OCI-LY1 (cell line): ENCODE measurements at regions not wholly inside any gene's neighbourhood (a gene's known extent, or its start where the extent isn't known, plus 50 kb on each side); places are given as distances from the start of the nearest gene placed in this dataset.

ENCODE experiments used
- H2AFZ ChIP-seq: fragments of 200-600 bp; sonication (generic), shearing (Covaris generic); 2 replicates; pipeline ENCODE4 v1.6.0; 2014; ENCODE audit warnings: antibody characterized with exemption, mild to moderate bottlenecking, low read length
- H3F3A ChIP-seq: fragments of 200-600 bp; sonication (generic), shearing (Covaris generic); 2 replicates; pipeline ENCODE4 v1.6.0; 2014; ENCODE audit warnings: mild to moderate bottlenecking, antibody characterized with exemption, low read length, moderate library complexity; ENCODE audit not compliant: insufficient read depth
- H3K27ac ChIP-seq: fragments of 200-600 bp; sonication (generic); 2 replicates; pipeline ENCODE4 v1.5.1; 2014; ENCODE audit warnings: low read length, mixed run types, mild to moderate bottlenecking, low read depth; ENCODE audit not compliant: poor library complexity, severe bottlenecking
- H3K27me3 ChIP-seq: fragments of 200-600 bp; sonication (generic); 2 replicates; pipeline ENCODE4 v1.6.0; 2014; ENCODE audit warnings: antibody characterized with exemption, mild to moderate bottlenecking, low read length, moderate library complexity; ENCODE audit not compliant: insufficient read depth
- H3K36me3 ChIP-seq: fragments of 200-600 bp; sonication (generic); 2 replicates; pipeline ENCODE4 v1.6.1; 2014; ENCODE audit warnings: mild to moderate bottlenecking, antibody characterized with exemption, low read length, moderate library complexity, mixed read lengths; ENCODE audit not compliant: insufficient read depth
- H3K4me1 ChIP-seq: fragments of 200-600 bp; sonication (generic); 2 replicates; pipeline ENCODE4 v1.5.1; 2014; ENCODE audit warnings: mild to moderate bottlenecking, low read length, moderate library complexity; ENCODE audit not compliant: insufficient read depth, severe bottlenecking
- H3K4me2 ChIP-seq: fragments of 200-600 bp; sonication (generic), shearing (Covaris generic); 2 replicates; pipeline ENCODE4 v1.6.1; 2014; ENCODE audit warnings: low read length
- H3K4me3 ChIP-seq: fragments of 200-600 bp; sonication (generic); 2 replicates; pipeline ENCODE4 v1.5.1; 2014; ENCODE audit warnings: low read length, low read depth, mild to moderate bottlenecking, mixed read lengths; ENCODE audit not compliant: poor library complexity, severe bottlenecking
- H3K79me2 ChIP-seq: fragments of 200-600 bp; shearing (Covaris generic); 2 replicates; pipeline ENCODE4 v1.6.1; 2016; ENCODE audit warnings: mixed run types, low read length, mixed read lengths; ENCODE audit not compliant: insufficient read depth
- H3K9ac ChIP-seq: fragments of 200-600 bp; sonication (generic), shearing (Covaris generic); 2 replicates; pipeline ENCODE4 v1.6.1; 2014; ENCODE audit warnings: mild to moderate bottlenecking, low read length, mixed read lengths
- H3K9me2 ChIP-seq: fragments of 200-600 bp; sonication (generic), shearing (Covaris generic); 2 replicates; pipeline ENCODE4 v1.6.1; 2014; ENCODE audit warnings: low read depth, mild to moderate bottlenecking, low read length, mixed read lengths
- H3K9me3 ChIP-seq: fragments of 200-600 bp; shearing (Covaris generic); 2 replicates; pipeline ENCODE4 v1.6.1; 2014; ENCODE audit warnings: low read length, mixed read lengths
- H4K20me1 ChIP-seq: fragments of 200-600 bp; sonication (generic), shearing (Covaris generic); 2 replicates; pipeline ENCODE4 v1.6.0; 2016; ENCODE audit warnings: mild to moderate bottlenecking, low read length; ENCODE audit not compliant: insufficient read depth
- CTCF ChIP-seq: fragments of 200-600 bp; sonication (generic), shearing (Covaris generic); IDR thresholded peaks from 2 replicates; pipeline ENCODE4 v1.5.1; 2017; ENCODE audit warnings: mild to moderate bottlenecking, antibody characterized with exemption, low read length, moderate library complexity, mixed read lengths
- EZH2 ChIP-seq: fragments of 200-600 bp; sonication (generic), shearing (Covaris generic); IDR thresholded peaks from 2 replicates; pipeline ENCODE4 v1.8.0; 2017; ENCODE audit warnings: borderline replicate concordance, mixed run types, mild to moderate bottlenecking, antibody characterized with exemption, low read length, moderate library complexity, mixed read lengths

GRCh38 chr9:113803811-113804589 is 72.1 kb upstream of the ZNF618 start:
- no peak overlapping the region for H3K27ac ChIP-seq

DNA sequence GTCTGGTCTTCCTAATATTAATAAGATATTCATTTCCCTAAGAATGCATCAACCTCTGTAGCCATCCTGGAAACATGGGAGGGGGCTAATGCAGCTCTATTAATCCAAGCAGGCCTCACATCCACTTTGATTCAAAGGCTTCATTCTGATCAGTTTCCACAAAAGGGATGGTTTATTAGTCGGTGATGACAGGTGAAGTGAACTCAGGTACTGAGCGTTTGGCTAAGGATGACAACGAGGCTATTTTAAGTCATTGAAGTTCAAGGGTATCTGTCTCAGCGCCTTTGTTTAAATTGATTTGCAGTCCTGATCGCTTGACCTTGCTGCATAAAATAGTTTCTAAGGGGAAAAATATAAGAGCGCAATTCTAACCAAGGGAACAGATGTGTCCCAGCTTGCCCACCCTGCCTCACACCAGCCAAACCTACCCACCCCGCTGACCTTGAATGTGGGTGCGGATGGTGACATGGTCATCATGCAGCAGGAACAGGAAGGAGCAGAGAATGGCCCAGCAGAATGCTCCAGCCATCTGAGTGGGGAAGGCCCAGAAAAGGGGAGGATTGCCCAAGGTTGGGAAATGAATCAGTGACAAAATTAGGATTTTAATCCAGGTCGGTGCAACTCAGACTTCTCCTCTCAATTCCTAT is 70.5 kb upstream of the ZNF618 start:
- Histone ChIP-seq H3K4me3 (no peak overlapping the region), H3K9ac (no peak overlapping the region), H3K9me3 (no peaks in the 10 kb centered on the region), H3K27me3 (no peaks in the 10 kb centered on the region), H3K27ac (no peak overlapping the region), H2AFZ (no peak overlapping the region), H3K36me3 (no peaks in the 10 kb centered on the region), H3K79me2 (no peaks in the 10 kb centered on the region), H3K4me2 (no peak overlapping the region), H3K4me1 (no peaks in the 10 kb centered on the region), H3F3A (no peaks in the 10 kb centered on the region), H3K9me2 (no peaks in the 10 kb centered on the region), H4K20me1 (no peaks in the 10 kb centered on the region)
- TF ChIP-seq CTCF (no peak), EZH2 (no peak)

More at GRCh38 chr9:113803811-113804589, 72.1 kb upstream of the ZNF618 start:
- no peaks in the 10 kb centered on the region for H3K79me2 ChIP-seq
- H3K9me3 ChIP-seq: no peaks in the 10 kb centered on the region
- TF ChIP-seq EZH2 (no peak), CTCF (no peak)
- H3F3A ChIP-seq: no peaks in the 10 kb centered on the region
- H3K4me1 ChIP-seq: no peaks in the 10 kb centered on the region
- no peak overlapping the region for H2AFZ ChIP-seq
- H3K9ac ChIP-seq: no peak overlapping the region
- no peaks in the 10 kb centered on the region for H3K27me3 ChIP-seq
- H3K9me2 ChIP-seq: no peaks in the 10 kb centered on the region
- no peak overlapping the region for H3K4me2 ChIP-seq
- H3K36me3 ChIP-seq: no peaks in the 10 kb centered on the region
- H4K20me1 ChIP-seq: no peaks in the 10 kb centered on the region
- H3K4me3 ChIP-seq: no peak overlapping the region

DNA sequence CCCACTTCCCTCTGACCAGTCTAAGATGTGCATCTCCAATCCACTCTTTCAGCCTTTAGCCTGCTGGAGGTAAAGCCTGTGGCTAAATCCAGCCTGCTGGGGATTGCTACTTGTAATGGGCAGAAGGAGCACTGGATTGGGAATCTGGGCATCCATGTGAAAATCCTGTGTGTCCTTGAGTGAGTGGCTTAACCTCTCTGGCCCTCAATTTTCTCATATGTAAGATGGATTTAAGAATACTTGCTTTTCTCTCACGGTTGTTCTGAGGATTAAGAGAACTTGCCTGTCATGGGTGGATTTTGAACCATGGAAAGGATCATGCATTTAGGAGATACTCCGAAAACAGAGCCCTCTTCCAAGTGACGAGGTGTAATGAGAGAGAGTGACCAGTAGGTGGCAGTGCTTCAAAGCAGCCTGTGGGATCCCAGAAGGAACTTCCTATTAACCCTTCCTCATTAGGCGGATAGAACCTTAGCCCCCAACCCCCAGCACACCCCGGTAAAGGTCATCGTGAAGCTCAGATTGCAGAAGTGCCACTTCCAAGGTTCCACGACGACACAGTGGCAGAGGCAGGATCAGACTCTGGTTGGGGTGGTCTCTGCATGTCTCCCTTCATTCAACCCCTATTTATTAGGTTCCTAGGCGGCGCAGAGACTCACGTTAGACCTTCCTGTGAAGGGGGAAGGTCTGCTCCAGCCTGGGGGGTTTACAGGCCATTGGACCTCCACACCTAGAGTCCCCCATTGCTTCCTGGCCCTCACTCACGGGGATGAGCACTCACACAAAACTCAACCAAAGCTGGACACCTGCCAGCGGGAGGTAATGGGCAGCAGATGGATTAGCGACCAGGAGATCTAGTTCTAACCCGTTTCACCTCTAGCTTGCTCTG is 68.7 kb upstream of the ZNF618 start:
- H3K4me3 ChIP-seq: no peak overlapping the region
- no peak overlapping the region for H3K27ac ChIP-seq
- no peaks in the 10 kb centered on the region for H4K20me1 ChIP-seq
- no peaks in the 10 kb centered on the region for H3K27me3 ChIP-seq
- H3K79me2 ChIP-seq: no peaks in the 10 kb centered on the region
- no peaks in the 10 kb centered on the region for H3K9me3 ChIP-seq
- H3K4me2 ChIP-seq: no peak overlapping the region
- no peak overlapping the region for H2AFZ ChIP-seq
- H3F3A ChIP-seq: no peaks in the 10 kb centered on the region
- no peaks in the 10 kb centered on the region for H3K9me2 ChIP-seq
- no peak overlapping the region for H3K9ac ChIP-seq
- TF ChIP-seq EZH2 (no peak), CTCF (peak; percentile 83)
- no peaks in the 10 kb centered on the region for H3K36me3 ChIP-seq
- no peaks in the 10 kb centered on the region for H3K4me1 ChIP-seq
